Neuronal stem cell (in vitro differentiated cells): ENCODE measurements at regions not wholly inside any gene's neighbourhood (a gene's known extent, or its start where the extent isn't known, plus 50 kb on each side); places are given as distances from the start of the nearest gene placed in this dataset.

Experiments
- DNase-seq: peaks from one replicate; pipeline ENCODE4 v3.0.0-alpha.2; 2013; ENCODE audit warnings: low spot score
- H2AFZ ChIP-seq: one replicate; pipeline ENCODE4 v1.6.1; 2013; ENCODE audit warnings: mild to moderate bottlenecking, low read length, inconsistent platforms
- H2AK5ac ChIP-seq: 2 replicates; pipeline ENCODE4 v1.6.1; 2013; ENCODE audit warnings: low read depth, mild to moderate bottlenecking, inconsistent platforms, low read length, moderate library complexity, mixed read lengths
- H2BK120ac ChIP-seq: 2 replicates; pipeline ENCODE4 v1.6.1; 2013; ENCODE audit warnings: low read depth, mild to moderate bottlenecking, inconsistent platforms, low read length, moderate library complexity, mixed read lengths
- H2BK12ac ChIP-seq: one replicate; pipeline ENCODE4 v1.6.1; 2013; ENCODE audit warnings: low read length, inconsistent platforms
- H2BK15ac ChIP-seq: 2 replicates; pipeline ENCODE4 v1.6.1; 2013; ENCODE audit warnings: mild to moderate bottlenecking, low read length, inconsistent platforms, mixed read lengths
- H2BK5ac ChIP-seq: one replicate; pipeline ENCODE4 v1.6.1; 2013; ENCODE audit warnings: inconsistent platforms, mild to moderate bottlenecking, low read length, moderate library complexity
- H3K14ac ChIP-seq: one replicate; pipeline ENCODE4 v1.6.1; 2013; ENCODE audit warnings: low read length, inconsistent platforms
- H3K18ac ChIP-seq: 2 replicates; pipeline ENCODE4 v1.6.1; 2013; ENCODE audit warnings: low read length, inconsistent platforms
- H3K23ac ChIP-seq: 2 replicates; pipeline ENCODE4 v1.6.1; 2013; ENCODE audit warnings: low read depth, mild to moderate bottlenecking, mixed read lengths, low read length, inconsistent platforms; ENCODE audit not compliant: poor library complexity
- H3K27ac ChIP-seq: replicated peaks from 3 replicates; pipeline ENCODE4 v1.5.1; 2013; ENCODE audit warnings: low read length, inconsistent platforms
- H3K27me3 ChIP-seq, 3 experiments: 2 replicates each; pipeline ENCODE4 v1.6.1; 2013; ENCODE audit warnings: low read length in 3 of 3, mild to moderate bottlenecking in 2 of 3, inconsistent platforms in 1 of 3, low read depth in 1 of 3, mixed read lengths in 1 of 3, moderate library complexity in 1 of 3; ENCODE audit not compliant: control insufficient read depth in 3 of 3, insufficient read depth in 3 of 3
- H3K36me3 ChIP-seq, 2 donors: replicated peaks in 1 of 2; 2 replicates each; pipeline ENCODE4 v1.6.1; 2013; ENCODE audit warnings: low read length in 2 of 2; ENCODE audit not compliant: control insufficient read depth in 2 of 2, insufficient read depth in 2 of 2
- H3K4ac ChIP-seq: 2 replicates; pipeline ENCODE4 v1.6.1; 2013; ENCODE audit warnings: inconsistent platforms, mild to moderate bottlenecking, low read length, moderate library complexity
- H3K4me1 ChIP-seq, 2 donors: 1 replicate in 1 of 2; 2 replicates in 1 of 2; pipeline ENCODE4 v1.6.1; 2013; ENCODE audit warnings: low read length in 2 of 2, low read depth in 1 of 2; ENCODE audit not compliant: control insufficient read depth in 2 of 2, insufficient read depth in 1 of 2
- H3K4me2 ChIP-seq: one replicate; pipeline ENCODE4 v1.6.1; 2013; ENCODE audit warnings: mild to moderate bottlenecking, low read length, inconsistent platforms; ENCODE audit not compliant: insufficient read depth, poor library complexity, severe bottlenecking
- H3K4me3 ChIP-seq, 2 donors: 2 replicates each; pipeline ENCODE4 v1.5.1; 2013; ENCODE audit warnings: low read length in 2 of 2, mild to moderate bottlenecking in 2 of 2, inconsistent platforms in 1 of 2, moderate library complexity in 1 of 2
- H3K79me1 ChIP-seq: one replicate; pipeline ENCODE4 v1.6.1; 2013; ENCODE audit warnings: low read depth, mild to moderate bottlenecking, inconsistent platforms, low read length, moderate library complexity
- H3K9ac ChIP-seq: one replicate; pipeline ENCODE4 v1.6.1; 2013; ENCODE audit warnings: mild to moderate bottlenecking, low read depth, low read length, inconsistent platforms; ENCODE audit not compliant: poor library complexity
- H3K9me3 ChIP-seq, 2 donors: replicated peaks in 1 of 2; 2 replicates each; pipeline versions ENCODE3 to v1.6.1; 2013; ENCODE audit warnings: low read length in 2 of 2, mild to moderate bottlenecking in 2 of 2, inconsistent platforms in 1 of 2, low read depth in 1 of 2, mixed read lengths in 1 of 2, moderate library complexity in 1 of 2; ENCODE audit not compliant: control insufficient read depth in 2 of 2, insufficient read depth in 1 of 2
- H4K8ac ChIP-seq: one replicate; pipeline ENCODE4 v1.6.1; 2013; ENCODE audit warnings: low read depth, mild to moderate bottlenecking, inconsistent platforms, low read length, moderate library complexity
- H4K91ac ChIP-seq: one replicate; pipeline ENCODE4 v1.6.1; 2013; ENCODE audit warnings: low read length, low read depth, mild to moderate bottlenecking, inconsistent platforms; ENCODE audit not compliant: poor library complexity
- WGBS, 2 donors: extraction: QIAGEN DNeasy Blood & Tissue Kit; methylation state at CpG; one replicate each; pipeline ENCODE4 v1.1.7; 2013; ENCODE audit warnings: missing lambda C conversion rate in 2 of 2, mixed read lengths in 1 of 2; ENCODE audit not compliant: insufficient read length in 2 of 2, insufficient replicate concordance in 1 of 2; ENCODE audit errors: extremely low coverage in 2 of 2; 5-methylcytosine and 5-hydroxymethylcytosine counted together

GRCh38 chr2:12164689-12165088, 418.3 kb downstream of the LPIN1 start:
- H3K4me2 ChIP-seq, result no peak overlapping the region
- no peak overlapping the region for H4K8ac ChIP-seq
- H3K9me3 ChIP-seq, result peaks cover 0 to 5% of the 10 kb centered on the region in 2 donors
- no peak for DNase-seq
- H2AK5ac ChIP-seq, result no peak overlapping the region
- H3K9ac ChIP-seq, result no peak overlapping the region
- no peak overlapping the region for H3K4me3 ChIP-seq
- no peak overlapping the region for H3K23ac ChIP-seq
- peaks cover 13 to 22% of the 10 kb centered on the region in 2 donors for H3K4me1 ChIP-seq
- no peak overlapping the region for H2BK120ac ChIP-seq
- H3K27ac ChIP-seq, result no peak overlapping the region
- H4K91ac ChIP-seq, result no peak overlapping the region
- no peak overlapping the region for H2BK5ac ChIP-seq
- no peaks in the 10 kb centered on the region for H3K27me3 ChIP-seq
- no peak overlapping the region for H3K18ac ChIP-seq
- no peak overlapping the region for H3K4ac ChIP-seq
- no CpG with 5 or more reads among the region's 5 CpGs for WGBS, 2 donors
- H2BK12ac ChIP-seq, result no peak overlapping the region
- no peak overlapping the region for H2BK15ac ChIP-seq
- no peaks in the 10 kb centered on the region for H3K36me3 ChIP-seq
- peaks cover 2% of the 10 kb centered on the region for H3K79me1 ChIP-seq
- H2AFZ ChIP-seq, result no peak overlapping the region
- H3K14ac ChIP-seq, result no peak overlapping the region

- Histone ChIP-seq H3K4me2 (no peak overlapping the region), H2BK15ac (no peak overlapping the region), H3K36me3 (no peaks in the 10 kb centered on the region), H2BK12ac (no peak overlapping the region), H2BK5ac (no peak overlapping the region), H3K9me3 (no peaks in the 10 kb centered on the region), H2AK5ac (no peak overlapping the region), H3K4me3 (no peak overlapping the region), H3K18ac (no peak overlapping the region), H3K27ac (no peak overlapping the region), H2AFZ (peak overlapping the region; percentile 54), H3K4me1 (peaks cover 14 to 19% of the 10 kb centered on the region in 2 donors), H3K23ac (no peak overlapping the region), H3K79me1 (no peaks in the 10 kb centered on the region), H2BK120ac (no peak overlapping the region), H3K14ac (no peak overlapping the region), H3K4ac (no peak overlapping the region), H3K9ac (no peak overlapping the region), H4K8ac (no peak overlapping the region), H4K91ac (no peak overlapping the region), H3K27me3 (no peaks in the 10 kb centered on the region)
- peak; percentile 38 for DNase-seq
- no CpG with 5 or more reads among the region's 13 CpGs for WGBS, 2 donors
Observed at GRCh38 chr2:12167525-12168317, 421.3 kb downstream of the LPIN1 start.

DNA sequence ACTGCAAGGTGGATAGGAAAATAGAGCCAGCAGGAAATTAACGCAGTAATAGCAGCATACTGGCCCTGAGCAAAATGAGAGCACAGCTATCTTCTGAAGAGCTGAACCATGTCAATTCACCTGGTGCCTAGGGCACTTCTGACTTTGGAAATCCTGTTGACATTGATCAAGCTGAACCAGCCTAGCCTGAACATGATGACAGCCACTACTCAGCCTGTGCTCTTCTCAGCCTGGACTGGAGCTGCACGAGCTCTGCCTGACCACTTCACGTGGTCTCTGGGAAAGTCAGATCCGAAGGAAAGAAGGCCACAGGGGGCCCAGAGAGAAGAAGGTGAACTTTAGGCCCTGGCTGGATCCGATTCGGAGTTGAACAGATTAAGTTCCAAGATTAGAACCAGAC, 421.9 kb downstream of the LPIN1 start:
- no peak overlapping the region for H3K23ac ChIP-seq
- no peak overlapping the region for H4K8ac ChIP-seq
- WGBS, 2 donors, result no CpG with 5 or more reads among the region's 6 CpGs
- no peak for DNase-seq
- H4K91ac ChIP-seq, result no peak overlapping the region
- H3K27ac ChIP-seq, result no peak overlapping the region
- H2AFZ ChIP-seq, result no peak overlapping the region
- H2BK5ac ChIP-seq, result no peak overlapping the region
- no peak overlapping the region for H3K4ac ChIP-seq
- H3K18ac ChIP-seq, result no peak overlapping the region
- H3K27me3 ChIP-seq, result no peaks in the 10 kb centered on the region
- no peaks in the 10 kb centered on the region for H3K79me1 ChIP-seq
- no peak overlapping the region for H2BK120ac ChIP-seq
- H3K36me3 ChIP-seq, result no peaks in the 10 kb centered on the region
- no peak overlapping the region for H2AK5ac ChIP-seq
- H3K14ac ChIP-seq, result no peak overlapping the region
- peaks cover 14 to 19% of the 10 kb centered on the region in 2 donors for H3K4me1 ChIP-seq
- H2BK15ac ChIP-seq, result no peak overlapping the region
- H3K9ac ChIP-seq, result no peak overlapping the region
- H3K9me3 ChIP-seq, result no peaks in the 10 kb centered on the region
- H3K4me2 ChIP-seq, result no peak overlapping the region
- H2BK12ac ChIP-seq, result no peak overlapping the region
- H3K4me3 ChIP-seq, result no peak overlapping the region

DNA sequence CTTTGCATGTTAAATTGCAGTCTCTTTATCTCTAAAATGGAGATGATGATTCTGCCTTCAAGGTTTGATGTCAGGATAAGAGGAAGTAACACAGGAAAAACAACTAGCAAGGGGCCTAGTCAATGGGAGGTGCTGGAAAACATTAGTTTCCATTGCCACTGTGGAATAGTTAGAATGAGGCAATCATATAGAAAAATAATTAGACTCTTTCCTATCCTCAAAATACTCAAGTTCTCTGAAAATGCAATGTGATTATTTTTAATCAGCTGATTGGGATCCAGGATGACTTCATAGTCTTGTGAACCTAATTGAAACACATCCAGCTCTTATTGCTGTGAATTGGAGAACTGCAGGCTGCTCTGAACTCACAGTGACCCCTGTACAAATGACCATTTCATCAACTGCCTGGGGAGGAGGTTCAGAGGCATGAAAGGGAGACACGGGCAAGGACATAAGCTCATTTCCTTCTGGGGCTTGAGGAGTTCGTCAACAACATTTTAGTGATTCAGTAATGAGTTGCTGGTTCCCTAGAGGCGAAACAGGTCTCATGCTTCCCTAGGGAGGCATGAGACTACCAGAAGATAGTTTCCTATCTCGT, 422.5 kb downstream of the LPIN1 start:
- no peak overlapping the region for H3K18ac ChIP-seq
- no peak overlapping the region for H3K4ac ChIP-seq
- DNase-seq, result no peak
- no peak overlapping the region for H3K4me2 ChIP-seq
- H2BK5ac ChIP-seq, result no peak overlapping the region
- no peak overlapping the region for H2BK120ac ChIP-seq
- H2AK5ac ChIP-seq, result no peak overlapping the region
- H3K27me3 ChIP-seq, result no peaks in the 10 kb centered on the region
- no peaks in the 10 kb centered on the region for H3K9me3 ChIP-seq
- no peak overlapping the region for H2BK15ac ChIP-seq
- H3K79me1 ChIP-seq, result no peaks in the 10 kb centered on the region
- no peak overlapping the region for H3K23ac ChIP-seq
- no peak overlapping the region for H3K27ac ChIP-seq
- H4K91ac ChIP-seq, result no peak overlapping the region
- H3K4me3 ChIP-seq, result no peak overlapping the region
- WGBS, 2 donors, result no CpG with 5 or more reads among the region's 4 CpGs
- no peak overlapping the region for H3K9ac ChIP-seq
- H2AFZ ChIP-seq, result no peak overlapping the region
- no peak overlapping the region for H2BK12ac ChIP-seq
- H3K14ac ChIP-seq, result no peak overlapping the region
- peaks cover 14 to 19% of the 10 kb centered on the region in 2 donors for H3K4me1 ChIP-seq
- no peak overlapping the region for H4K8ac ChIP-seq
- H3K36me3 ChIP-seq, result no peaks in the 10 kb centered on the region
